AG09309 (cell line): ENCODE measurements at regions not wholly inside any gene's neighbourhood (a gene's known extent, or its start where the extent isn't known, plus 50 kb on each side); places are given as distances from the start of the nearest gene placed in this dataset.

ENCODE experiments used
- DNase-seq: peaks from one replicate; pipeline ENCODE4 v3.0.0-alpha.2; 2010; ENCODE audit warnings: low read depth
- H3K4me3 ChIP-seq: 2 replicates; pipeline ENCODE4 v1.5.1; 2011; ENCODE audit warnings: mild to moderate bottlenecking, low read depth, low read length, moderate library complexity; ENCODE audit not compliant: control insufficient read depth
- CTCF ChIP-seq: IDR thresholded peaks from 2 replicates; pipeline ENCODE4 v1.5.1; 2011; ENCODE audit warnings: mild to moderate bottlenecking, low read depth, low read length, inconsistent platforms; ENCODE audit not compliant: insufficient read depth, control insufficient read depth; ENCODE audit errors: missing control alignments

- no peak for TF ChIP-seq CTCF
- H3K4me3 ChIP-seq: no peak overlapping the region
- DNase-seq: no peak
These were observed 243.9 kb upstream of the KLF4 start for GRCh38 chr9:107733523-107733894.

- no peak overlapping the region for H3K4me3 ChIP-seq
- TF ChIP-seq CTCF: no peak
- DNase-seq: no peak
These were observed 243.4 kb upstream of the KLF4 start for GRCh38 chr9:107732781-107733522.

- no peak for TF ChIP-seq CTCF
- no peak overlapping the region for H3K4me3 ChIP-seq
- no peak for DNase-seq
These were observed 241.7 kb upstream of the KLF4 start for GRCh38 chr9:107731115-107731762.

GRCh38 chr9:107730666-107731065 is 241.1 kb upstream of the KLF4 start:
- H3K4me3 ChIP-seq: no peak overlapping the region
- TF ChIP-seq CTCF: no peak
- no peak for DNase-seq

GRCh38 chr9:107727086-107727780 is 237.7 kb upstream of the KLF4 start:
- no peak for DNase-seq
- H3K4me3 ChIP-seq: no peak overlapping the region
- TF ChIP-seq CTCF: no peak

GRCh38 chr9:107723015-107723414 is 233.4 kb upstream of the KLF4 start:
- no peak overlapping the region for H3K4me3 ChIP-seq
- TF ChIP-seq CTCF: no peak
- DNase-seq: no peak
